Hippocampal formation (tissue), 2 donors: ENCODE measurements at regions not wholly inside any gene's neighbourhood (a gene's known extent, or its start where the extent isn't known, plus 50 kb on each side); places are given as distances from the start of the nearest gene placed in this dataset.
A peak's percentile ranks its signal among the peaks of the same experiment; 100 is the strongest.

Experiments
- DNase-seq, 2 donors: peaks; one replicate each; lab custom pipeline; 2025; lab: John Stamatoyannopoulos, UW

- DNase-seq, result no peak
These were observed 455.9 kb upstream of the ZNF608 start for GRCh38 chr5:125202353-125202752.

DNA sequence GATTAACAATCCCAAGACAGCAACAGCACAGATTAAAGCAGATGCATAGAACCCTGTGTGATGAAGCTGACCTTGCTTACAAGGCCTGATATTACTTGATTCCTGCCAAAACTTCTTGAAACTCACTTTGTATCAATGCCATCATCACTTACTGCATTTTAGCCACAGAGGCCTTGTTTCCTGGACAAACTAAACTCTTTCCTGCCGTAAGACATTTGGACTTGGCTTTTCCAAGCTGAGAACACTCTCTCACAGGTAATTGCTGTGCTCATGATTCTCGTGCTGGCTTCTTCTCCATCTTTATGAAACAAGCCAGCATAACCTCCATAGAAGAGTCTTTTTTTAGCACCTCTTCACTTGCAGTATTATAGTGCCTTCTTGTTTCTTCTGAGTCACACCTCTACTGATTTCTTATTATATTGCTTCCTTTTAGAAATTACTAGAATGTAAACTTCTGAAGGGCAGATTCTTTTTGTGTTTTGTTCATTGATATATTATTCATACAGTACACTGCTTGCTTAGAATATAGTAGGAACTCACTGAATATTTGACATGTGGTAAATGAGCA is 456.5 kb upstream of the ZNF608 start:
- DNase-seq, result no peak

GRCh38 chr5:125203912-125204311 is 457.5 kb upstream of the ZNF608 start:
- no peak for DNase-seq

- DNase-seq, result no peak
These were observed 459.3 kb upstream of the ZNF608 start for GRCh38 chr5:125205601-125206225.

GRCh38 chr5:125207856-125208255 is 461.4 kb upstream of the ZNF608 start:
- DNase-seq, result no peak

- DNase-seq, result no peak
These were observed 463.2 kb upstream of the ZNF608 start for GRCh38 chr5:125209650-125210049.

DNA sequence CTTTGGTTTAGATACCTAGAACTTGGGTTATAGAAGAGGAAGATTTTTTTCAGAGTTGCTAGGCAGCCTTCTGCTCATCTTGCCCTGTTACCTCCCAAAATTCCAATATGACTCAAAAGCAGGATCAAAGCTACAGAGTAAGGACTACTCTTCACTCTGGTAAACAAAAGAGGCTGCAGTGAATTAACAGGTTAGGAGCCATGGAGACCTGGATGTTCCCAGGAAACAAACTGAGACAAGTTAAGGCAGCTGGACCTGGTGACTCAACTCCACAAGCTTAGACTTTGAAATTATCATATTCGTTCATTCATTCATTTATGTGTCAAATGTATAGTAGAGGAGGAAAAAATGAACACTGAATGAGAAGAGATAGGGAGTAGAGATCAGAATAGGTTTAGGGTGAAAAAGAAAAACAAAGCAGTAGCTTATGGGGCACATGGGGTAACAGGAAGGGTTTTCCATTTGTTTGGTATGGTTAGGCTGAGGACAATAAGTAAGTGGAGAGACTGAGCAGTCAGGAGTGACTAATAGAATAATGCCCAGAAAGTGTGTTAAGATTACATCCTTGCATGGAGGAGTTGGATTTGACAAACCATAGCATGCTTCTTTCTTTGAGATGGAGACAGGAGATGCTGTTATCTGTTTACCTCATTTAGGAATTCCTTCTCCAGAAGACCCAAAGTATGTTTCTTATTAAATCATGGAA is 464.0 kb upstream of the ZNF608 start:
- no peak for DNase-seq

DNA sequence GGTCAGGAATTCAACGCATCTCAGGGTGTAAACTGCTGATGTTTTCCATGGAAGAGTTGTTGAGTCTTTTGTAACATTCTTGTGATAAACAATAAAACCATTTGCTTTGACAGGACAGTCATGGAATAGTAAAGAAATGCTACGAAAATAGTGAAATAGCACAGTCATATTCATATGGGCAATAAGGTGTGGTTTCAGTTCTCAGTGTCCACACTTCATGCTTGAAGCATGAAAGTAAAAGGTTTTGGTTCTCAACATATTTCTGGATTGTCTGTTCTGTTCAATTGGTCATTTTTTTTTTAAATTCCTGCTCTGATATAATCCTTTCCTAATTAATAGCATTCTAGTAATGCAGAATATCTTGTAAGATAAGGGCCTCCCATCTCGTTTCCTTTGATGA is 467.6 kb upstream of the ZNF608 start:
- no peak for DNase-seq

- no peak for DNase-seq
These were observed 469.2 kb upstream of the ZNF608 start for GRCh38 chr5:125215593-125215992.

GRCh38 chr5:125219710-125220109 is 473.3 kb upstream of the ZNF608 start:
- no peak for DNase-seq

- no peak for DNase-seq
These were observed 473.8 kb upstream of the ZNF608 start for GRCh38 chr5:125220284-125220683.

DNA sequence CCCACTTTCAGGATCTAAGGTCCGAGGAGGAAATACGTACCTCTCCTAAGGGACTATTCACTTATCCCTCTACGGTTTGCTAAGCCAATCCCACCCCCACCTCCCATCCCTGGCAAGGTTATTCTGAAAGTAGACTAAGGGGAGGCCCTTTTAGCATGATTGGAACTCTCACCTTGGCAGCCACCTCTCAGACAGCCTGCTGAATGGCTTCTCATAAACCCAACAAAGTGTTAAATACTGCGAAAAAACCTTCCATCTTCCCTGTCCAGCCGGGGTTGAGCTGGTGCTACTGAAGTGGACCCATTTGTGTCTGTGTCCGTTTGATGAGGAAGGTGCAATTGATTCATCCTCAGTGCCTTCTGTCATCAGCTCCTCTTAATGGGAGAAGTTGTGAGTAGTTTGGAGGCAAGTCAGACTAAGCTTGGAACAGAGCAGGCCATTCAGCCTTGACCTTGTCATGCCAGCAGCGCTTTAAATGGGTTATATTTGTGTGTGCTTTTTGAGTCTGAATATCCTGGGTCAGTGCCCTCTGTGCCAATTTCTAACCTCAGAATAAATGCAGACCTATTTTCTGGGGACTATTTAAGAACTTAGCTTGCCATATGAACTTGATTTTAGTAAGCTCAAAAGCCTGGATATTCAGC is 476.3 kb upstream of the ZNF608 start:
- DNase-seq, result no peak

DNA sequence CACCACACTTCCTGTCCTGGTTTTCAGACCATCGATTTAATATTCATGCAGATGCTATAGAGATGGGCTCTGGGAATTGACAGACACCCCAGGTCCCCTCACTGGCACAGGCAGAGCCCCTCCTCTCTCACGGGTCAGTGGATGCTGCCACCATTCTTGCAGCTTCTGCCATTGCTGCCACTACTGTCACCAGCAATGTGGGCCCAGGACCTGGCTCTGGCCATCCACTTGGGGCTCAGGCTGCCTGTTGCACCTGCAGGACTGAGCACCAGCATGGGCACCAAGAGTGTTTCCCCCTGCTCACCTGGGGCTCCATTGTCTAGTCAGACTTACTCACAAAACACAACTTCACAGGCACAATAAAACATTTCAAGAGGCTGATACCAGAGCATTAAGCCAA is 479.0 kb upstream of the ZNF608 start:
- no peak for DNase-seq

- DNase-seq, result no peak
These were observed 480.4 kb upstream of the ZNF608 start for GRCh38 chr5:125226825-125227224.

DNA sequence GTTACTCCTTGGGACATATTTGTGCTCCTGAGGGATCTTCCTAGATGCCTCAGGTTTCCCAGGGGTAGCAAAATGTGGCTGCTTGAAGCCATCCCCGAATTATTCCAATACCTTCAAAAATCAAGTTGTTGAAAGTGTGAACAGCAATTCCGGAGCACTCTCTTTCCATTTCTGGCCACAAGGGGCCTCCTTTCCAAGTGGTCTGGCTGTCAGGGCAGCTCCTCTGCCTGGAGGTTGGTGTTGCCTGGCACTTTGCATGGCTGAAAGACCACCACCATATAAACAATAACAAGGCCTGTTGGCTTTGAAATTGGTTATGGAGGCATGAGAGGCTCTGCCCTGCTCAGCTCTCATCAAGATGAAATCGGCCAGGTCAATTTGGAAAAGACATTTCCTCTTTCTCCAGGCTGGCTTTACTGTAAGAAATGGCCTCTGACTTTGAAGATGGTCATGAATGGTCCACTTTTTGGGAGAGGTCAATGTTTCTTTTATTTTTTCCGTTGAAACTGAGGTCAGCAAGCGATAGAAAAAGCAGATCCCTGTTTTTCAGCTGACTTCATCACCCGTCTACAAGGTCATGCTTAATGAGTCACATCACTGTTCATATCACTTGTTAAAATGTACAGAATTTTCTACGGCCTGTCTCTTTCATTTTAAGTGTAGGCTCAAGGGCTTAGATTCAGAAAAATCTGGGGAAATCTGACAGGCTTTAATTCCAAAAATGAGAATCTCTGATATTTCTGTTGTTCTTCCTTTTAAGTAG is 481.1 kb upstream of the ZNF608 start:
- no peak for DNase-seq

GRCh38 chr5:125228363-125229070 is 482.1 kb upstream of the ZNF608 start:
- DNase-seq, result no peak

GRCh38 chr5:125229556-125229955 is 483.1 kb upstream of the ZNF608 start:
- no peak for DNase-seq

DNA sequence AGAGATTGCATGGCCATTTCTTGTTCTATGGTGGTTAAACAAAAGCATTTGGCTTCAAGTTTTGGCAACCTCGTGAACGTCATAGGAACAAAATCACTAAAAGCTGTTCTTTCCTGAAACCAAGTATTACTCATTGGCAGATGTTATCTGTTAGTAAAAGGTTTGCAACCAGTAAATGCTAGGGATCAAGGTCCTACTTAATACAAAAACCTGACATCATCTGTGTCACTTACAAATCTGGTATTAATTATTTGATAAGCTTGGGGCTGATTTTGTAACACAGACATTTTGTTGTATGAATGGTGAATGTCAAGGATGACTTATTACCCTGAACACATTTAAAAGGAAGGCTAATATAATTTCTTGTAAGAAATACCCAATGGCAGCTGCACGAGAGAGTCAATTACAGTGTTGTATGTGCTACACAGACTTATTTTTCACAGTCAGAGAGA is 486.4 kb upstream of the ZNF608 start:
- no peak for DNase-seq

- no peak for DNase-seq
These were observed 487.5 kb upstream of the ZNF608 start for GRCh38 chr5:125233944-125234343.

GRCh38 chr5:125236007-125236406 is 489.6 kb upstream of the ZNF608 start:
- no peak for DNase-seq

GRCh38 chr5:125236981-125237380 is 490.5 kb upstream of the ZNF608 start:
- DNase-seq, result peak in 1 of 2 donors; percentile 8

GRCh38 chr5:125244531-125244930 is 498.1 kb upstream of the ZNF608 start:
- no peak for DNase-seq
